ENCODE measurements at regions not wholly inside any gene's neighbourhood (a gene's known extent, or its start where the extent isn't known, plus 50 kb on each side); places are given as distances from the start of the nearest gene placed in this dataset.

GRCh38 chr13:90979059-90979458 is 368.4 kb upstream of the MIR17HG start:
- no peak for TF ChIP-seq CTCF (IDR thresholded peaks at IDR 0.05; ENCODE audit: poor library complexity)
- no peak for TF ChIP-seq EZH2 (IDR thresholded peaks at IDR 0.05; ENCODE audit: borderline replicate concordance)
